ENCODE measurements at regions not wholly inside any gene's neighbourhood (a gene's known extent, or its start where the extent isn't known, plus 50 kb on each side); places are given as distances from the start of the nearest gene placed in this dataset.

DNA sequence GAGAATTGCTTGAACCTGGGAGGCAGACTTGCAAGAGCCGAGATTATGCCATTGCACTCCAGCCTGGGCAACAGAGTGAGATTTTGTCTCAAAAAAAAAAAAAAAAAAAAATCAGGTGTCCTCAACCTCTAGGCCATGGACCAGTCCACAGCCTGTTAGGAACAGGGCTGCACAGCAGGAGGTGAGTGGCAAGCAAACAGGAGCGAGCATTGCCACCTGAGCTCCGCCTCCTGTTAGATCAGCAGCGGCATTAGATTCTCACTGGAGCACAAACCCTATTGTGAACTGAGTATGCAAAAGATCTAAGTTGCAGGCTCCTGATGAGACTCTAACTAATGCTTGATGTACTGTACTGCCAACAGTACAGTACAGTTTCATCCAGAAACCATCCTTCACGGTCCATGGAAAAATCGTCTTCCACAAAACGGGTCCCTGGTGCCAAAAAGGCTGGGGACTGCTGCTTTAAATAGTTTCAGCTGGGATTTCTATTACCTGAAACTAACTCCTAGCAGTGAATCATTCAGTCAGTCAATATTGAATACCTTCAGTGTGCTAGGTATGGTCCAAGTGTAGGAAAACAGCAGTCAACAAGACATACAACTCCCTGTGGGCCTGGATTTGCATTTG is 56.3 kb upstream of the DHX40 start:
- no peak for TF ChIP-seq FOXM1 (IDR thresholded peaks at IDR 0.05; ENCODE audit: borderline replicate concordance, low read depth)
- no peak for TF ChIP-seq TCF12 (IDR thresholded peaks at IDR 0.05; ENCODE audit: low read depth)
- no peak for TF ChIP-seq EP300 (IDR thresholded peaks at IDR 0.05; ENCODE audit: borderline replicate concordance)
- TF ChIP-seq CEBPB (IDR thresholded peaks at IDR 0.05), result no peak
- TF ChIP-seq, protein P1, sequence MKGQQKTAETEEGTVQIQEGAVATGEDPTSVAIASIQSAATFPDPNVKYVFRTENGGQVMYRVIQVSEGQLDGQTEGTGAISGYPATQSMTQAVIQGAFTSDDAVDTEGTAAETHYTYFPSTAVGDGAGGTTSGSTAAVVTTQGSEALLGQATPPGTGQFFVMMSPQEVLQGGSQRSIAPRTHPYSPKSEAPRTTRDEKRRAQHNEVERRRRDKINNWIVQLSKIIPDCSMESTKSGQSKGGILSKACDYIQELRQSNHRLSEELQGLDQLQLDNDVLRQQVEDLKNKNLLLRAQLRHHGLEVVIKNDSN (IDR thresholded peaks at IDR 0.05), result no peak
- TF ChIP-seq, protein P2, sequence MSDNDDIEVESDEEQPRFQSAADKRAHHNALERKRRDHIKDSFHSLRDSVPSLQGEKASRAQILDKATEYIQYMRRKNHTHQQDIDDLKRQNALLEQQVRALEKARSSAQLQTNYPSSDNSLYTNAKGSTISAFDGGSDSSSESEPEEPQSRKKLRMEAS (IDR thresholded peaks at IDR 0.05), result no peak
- TF ChIP-seq CREB1 (IDR thresholded peaks at IDR 0.05; ENCODE audit: low read depth), result no peak
- TF ChIP-seq, protein P3, sequence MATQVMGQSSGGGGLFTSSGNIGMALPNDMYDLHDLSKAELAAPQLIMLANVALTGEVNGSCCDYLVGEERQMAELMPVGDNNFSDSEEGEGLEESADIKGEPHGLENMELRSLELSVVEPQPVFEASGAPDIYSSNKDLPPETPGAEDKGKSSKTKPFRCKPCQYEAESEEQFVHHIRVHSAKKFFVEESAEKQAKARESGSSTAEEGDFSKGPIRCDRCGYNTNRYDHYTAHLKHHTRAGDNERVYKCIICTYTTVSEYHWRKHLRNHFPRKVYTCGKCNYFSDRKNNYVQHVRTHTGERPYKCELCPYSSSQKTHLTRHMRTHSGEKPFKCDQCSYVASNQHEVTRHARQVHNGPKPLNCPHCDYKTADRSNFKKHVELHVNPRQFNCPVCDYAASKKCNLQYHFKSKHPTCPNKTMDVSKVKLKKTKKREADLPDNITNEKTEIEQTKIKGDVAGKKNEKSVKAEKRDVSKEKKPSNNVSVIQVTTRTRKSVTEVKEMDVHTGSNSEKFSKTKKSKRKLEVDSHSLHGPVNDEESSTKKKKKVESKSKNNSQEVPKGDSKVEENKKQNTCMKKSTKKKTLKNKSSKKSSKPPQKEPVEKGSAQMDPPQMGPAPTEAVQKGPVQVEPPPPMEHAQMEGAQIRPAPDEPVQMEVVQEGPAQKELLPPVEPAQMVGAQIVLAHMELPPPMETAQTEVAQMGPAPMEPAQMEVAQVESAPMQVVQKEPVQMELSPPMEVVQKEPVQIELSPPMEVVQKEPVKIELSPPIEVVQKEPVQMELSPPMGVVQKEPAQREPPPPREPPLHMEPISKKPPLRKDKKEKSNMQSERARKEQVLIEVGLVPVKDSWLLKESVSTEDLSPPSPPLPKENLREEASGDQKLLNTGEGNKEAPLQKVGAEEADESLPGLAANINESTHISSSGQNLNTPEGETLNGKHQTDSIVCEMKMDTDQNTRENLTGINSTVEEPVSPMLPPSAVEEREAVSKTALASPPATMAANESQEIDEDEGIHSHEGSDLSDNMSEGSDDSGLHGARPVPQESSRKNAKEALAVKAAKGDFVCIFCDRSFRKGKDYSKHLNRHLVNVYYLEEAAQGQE (IDR thresholded peaks at IDR 0.05; ENCODE audit: low read depth), result no peak
- TF ChIP-seq YY1 (IDR thresholded peaks at IDR 0.05; ENCODE audit: low read depth), result no peak
- TF ChIP-seq TAF1 (IDR thresholded peaks at IDR 0.05; ENCODE audit: low read depth), result no peak
